ENCODE measurements at regions not wholly inside any gene's neighbourhood (a gene's known extent, or its start where the extent isn't known, plus 50 kb on each side); places are given as distances from the start of the nearest gene placed in this dataset.

DNA sequence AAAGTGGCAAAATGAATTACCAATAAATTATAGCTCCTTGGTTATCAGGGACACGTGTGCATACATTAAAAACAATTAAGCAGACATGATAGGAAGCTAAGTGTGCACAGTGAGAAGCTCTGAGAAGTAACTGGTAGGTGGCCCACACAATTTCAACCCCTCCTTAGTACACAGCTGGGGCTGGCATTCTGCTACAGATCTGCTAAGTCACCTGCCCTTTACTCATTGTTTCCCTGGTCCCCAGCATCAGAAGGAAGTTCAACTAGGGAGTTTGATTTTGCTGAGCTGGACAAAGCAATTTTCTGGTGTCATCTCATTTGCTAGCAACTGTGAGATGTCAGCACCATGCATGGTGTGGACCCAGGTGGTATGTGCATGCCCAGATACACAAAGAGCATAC lies 424.1 kb upstream of the NPVF start:
- no peak for FAIRE-seq
- intact Hi-C loops (cut with DNase I) = no loop called here

DNA sequence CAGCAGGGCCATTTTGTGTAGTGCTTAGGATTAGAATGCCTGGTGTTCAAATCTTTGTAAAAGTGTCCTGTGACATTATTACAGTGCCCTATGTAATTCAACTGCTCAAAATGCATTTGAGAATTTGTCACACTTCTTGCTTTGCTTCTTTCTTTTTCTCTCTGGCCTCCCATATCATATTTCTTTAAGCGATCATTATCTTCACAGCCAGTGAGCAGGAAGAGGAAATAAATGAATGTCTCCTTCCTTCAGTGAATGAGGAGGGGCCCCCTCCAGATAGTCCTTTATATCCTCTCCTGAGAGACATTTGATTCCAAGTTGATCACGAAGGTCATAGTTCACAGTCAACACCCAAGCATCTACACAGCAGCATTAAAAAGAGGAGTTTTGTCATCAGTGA lies 425.1 kb upstream of the NPVF start:
- DNase-seq (peak in 2 of 5 donors; percentile 51 to 56), FAIRE-seq (no peak)
- Histone ChIP-seq H3K9me3 (ENCODE audit: control insufficient read depth in 2 of 3, insufficient read depth in 1 of 3, low read length in 3 of 3) (no peaks in the 10 kb centered on the region), H3K9ac (ENCODE audit: low read length in 3 of 3) (no peak overlapping the region), H3K36me3 (ENCODE audit: control insufficient read depth in 2 of 3, insufficient read depth in 3 of 3, low read length in 3 of 3) (no peaks in the 10 kb centered on the region), H3K4me3 (ENCODE audit: low read length in 3 of 3) (no peak overlapping the region), H3K27ac (ENCODE audit: low read depth in 2 of 2, low read length in 2 of 2) (no peak overlapping the region), H3K27me3 (ENCODE audit: control insufficient read depth, insufficient read depth, low read length) (no peaks in the 10 kb centered on the region), H3K4me1 (ENCODE audit: control insufficient read depth in 2 of 3, insufficient read depth in 2 of 3, low read depth in 1 of 3, low read length in 3 of 3) (no peaks in the 10 kb centered on the region)
- intact Hi-C loops (cut with DNase I) = no loop called here
- TF ChIP-seq, protein P1, sequence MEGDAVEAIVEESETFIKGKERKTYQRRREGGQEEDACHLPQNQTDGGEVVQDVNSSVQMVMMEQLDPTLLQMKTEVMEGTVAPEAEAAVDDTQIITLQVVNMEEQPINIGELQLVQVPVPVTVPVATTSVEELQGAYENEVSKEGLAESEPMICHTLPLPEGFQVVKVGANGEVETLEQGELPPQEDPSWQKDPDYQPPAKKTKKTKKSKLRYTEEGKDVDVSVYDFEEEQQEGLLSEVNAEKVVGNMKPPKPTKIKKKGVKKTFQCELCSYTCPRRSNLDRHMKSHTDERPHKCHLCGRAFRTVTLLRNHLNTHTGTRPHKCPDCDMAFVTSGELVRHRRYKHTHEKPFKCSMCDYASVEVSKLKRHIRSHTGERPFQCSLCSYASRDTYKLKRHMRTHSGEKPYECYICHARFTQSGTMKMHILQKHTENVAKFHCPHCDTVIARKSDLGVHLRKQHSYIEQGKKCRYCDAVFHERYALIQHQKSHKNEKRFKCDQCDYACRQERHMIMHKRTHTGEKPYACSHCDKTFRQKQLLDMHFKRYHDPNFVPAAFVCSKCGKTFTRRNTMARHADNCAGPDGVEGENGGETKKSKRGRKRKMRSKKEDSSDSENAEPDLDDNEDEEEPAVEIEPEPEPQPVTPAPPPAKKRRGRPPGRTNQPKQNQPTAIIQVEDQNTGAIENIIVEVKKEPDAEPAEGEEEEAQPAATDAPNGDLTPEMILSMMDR (IDR thresholded peaks at IDR 0.05; ENCODE audit: borderline replicate concordance, extremely low read depth, insufficient read depth) = no peak

More for the DNA sequence above, 424.1 kb upstream of the NPVF start:
- H3K4me1 ChIP-seq (ENCODE audit: control insufficient read depth in 2 of 3, insufficient read depth in 2 of 3, low read depth in 1 of 3, low read length in 3 of 3) = no peaks in the 10 kb centered on the region
- H3K9ac ChIP-seq (ENCODE audit: low read length in 3 of 3) = no peak overlapping the region
- H3K9me3 ChIP-seq (ENCODE audit: control insufficient read depth in 2 of 3, insufficient read depth in 1 of 3, low read length in 3 of 3) = no peaks in the 10 kb centered on the region
- H3K36me3 ChIP-seq (ENCODE audit: control insufficient read depth in 2 of 3, insufficient read depth in 3 of 3, low read length in 3 of 3) = no peaks in the 10 kb centered on the region
- H3K27me3 ChIP-seq (ENCODE audit: control insufficient read depth, insufficient read depth, low read length) = no peaks in the 10 kb centered on the region
- no peak overlapping the region for H3K27ac ChIP-seq (ENCODE audit: low read depth in 2 of 2, low read length in 2 of 2)
- no peak overlapping the region for H3K4me3 ChIP-seq (ENCODE audit: low read length in 3 of 3)
- TF ChIP-seq, protein P1 (IDR thresholded peaks at IDR 0.05; ENCODE audit: borderline replicate concordance, extremely low read depth, insufficient read depth) = no peak
- DNase-seq = no peak

DNA sequence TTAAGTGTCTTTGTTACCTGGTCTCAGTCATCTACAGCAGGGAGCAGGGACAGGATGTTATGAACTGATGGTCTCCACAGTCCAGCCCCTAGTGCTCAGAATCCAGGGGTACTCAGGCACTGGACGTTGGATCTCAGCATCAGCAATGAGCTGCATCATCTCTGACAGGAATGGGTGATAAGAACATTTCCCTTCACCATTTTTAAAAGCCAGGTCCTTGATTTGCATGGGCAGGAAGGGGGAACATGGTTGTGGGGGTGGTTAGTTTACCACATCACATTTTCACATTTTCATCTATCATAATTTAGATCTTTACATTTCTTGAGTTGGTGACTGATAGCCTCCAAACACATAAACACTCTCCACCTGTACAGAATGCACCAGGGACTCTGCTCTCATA lies 427.8 kb upstream of the NPVF start:
- no peak for FAIRE-seq
- Histone ChIP-seq H3K4me3 (ENCODE audit: low read length in 3 of 3) (no peak overlapping the region), H3K9ac (ENCODE audit: low read length in 3 of 3) (no peak overlapping the region), H3K4me1 (ENCODE audit: control insufficient read depth in 2 of 3, insufficient read depth in 2 of 3, low read depth in 1 of 3, low read length in 3 of 3) (peaks cover 0 to 5% (median 0%) of the 10 kb centered on the region in 3 donors), H3K27me3 (ENCODE audit: control insufficient read depth, insufficient read depth, low read length) (no peaks in the 10 kb centered on the region), H3K36me3 (ENCODE audit: control insufficient read depth in 2 of 3, insufficient read depth in 3 of 3, low read length in 3 of 3) (no peaks in the 10 kb centered on the region), H3K27ac (ENCODE audit: low read depth in 2 of 2, low read length in 2 of 2) (no peak overlapping the region), H3K9me3 (ENCODE audit: control insufficient read depth in 2 of 3, insufficient read depth in 1 of 3, low read length in 3 of 3) (no peaks in the 10 kb centered on the region)
- TF ChIP-seq, protein P1 (IDR thresholded peaks at IDR 0.05; ENCODE audit: borderline replicate concordance, extremely low read depth, insufficient read depth) = no peak
- intact Hi-C loops (cut with DNase I) = no loop called here
- no peak for DNase-seq

DNA sequence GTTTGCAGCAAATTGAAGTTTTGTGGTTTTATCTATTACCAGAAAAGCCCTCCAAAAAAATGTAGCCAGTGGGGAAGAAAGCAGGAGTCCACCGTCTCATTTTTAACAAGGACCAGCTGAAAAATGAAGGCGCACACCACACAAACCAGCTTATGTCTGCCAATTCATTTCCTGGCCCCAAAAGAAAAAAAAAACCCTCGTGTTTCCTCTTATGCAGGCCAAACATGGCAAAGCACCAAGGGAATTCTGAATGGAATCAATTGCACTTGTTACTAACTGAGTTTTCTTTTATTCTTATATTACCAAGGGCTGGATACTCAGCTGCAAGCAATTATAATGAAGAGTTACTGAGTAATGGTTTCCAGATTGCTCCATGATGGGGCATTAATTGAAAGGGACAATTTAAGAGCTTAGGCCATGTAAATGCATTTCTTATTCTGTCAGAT lies 428.3 kb upstream of the NPVF start:
- Histone ChIP-seq H3K36me3 (ENCODE audit: control insufficient read depth in 2 of 3, insufficient read depth in 3 of 3, low read length in 3 of 3) (no peaks in the 10 kb centered on the region), H3K27ac (ENCODE audit: low read depth in 2 of 2, low read length in 2 of 2) (no peak overlapping the region), H3K4me3 (ENCODE audit: low read length in 3 of 3) (no peak overlapping the region), H3K9ac (ENCODE audit: low read length in 3 of 3) (no peak overlapping the region), H3K27me3 (ENCODE audit: control insufficient read depth, insufficient read depth, low read length) (no peaks in the 10 kb centered on the region), H3K4me1 (ENCODE audit: control insufficient read depth in 2 of 3, insufficient read depth in 2 of 3, low read depth in 1 of 3, low read length in 3 of 3) (peaks cover 0 to 5% (median 0%) of the 10 kb centered on the region in 3 donors), H3K9me3 (ENCODE audit: control insufficient read depth in 2 of 3, insufficient read depth in 1 of 3, low read length in 3 of 3) (no peaks in the 10 kb centered on the region)
- intact Hi-C loops (cut with DNase I) = no loop called here
- DNase-seq (no peak), FAIRE-seq (no peak)
- TF ChIP-seq, protein P1 (IDR thresholded peaks at IDR 0.05; ENCODE audit: borderline replicate concordance, extremely low read depth, insufficient read depth) = no peak

Data from kidney (tissue), 13 donors.